Parathyroid adenoma (tissue), 2 donors: ENCODE measurements at regions not wholly inside any gene's neighbourhood (a gene's known extent, or its start where the extent isn't known, plus 50 kb on each side); places are given as distances from the start of the nearest gene placed in this dataset.

Experiments used
- H2AFZ ChIP-seq: fragments of 300-600 bp; sonication (generic); one replicate; pipeline ENCODE4 v1.7.0; 2017; ENCODE audit warnings: antibody characterized with exemption, mild to moderate bottlenecking
- H3K27ac ChIP-seq: fragments of 300-600 bp; sonication (generic); one replicate; pipeline ENCODE4 v1.7.0; 2017
- H3K27me3 ChIP-seq: fragments of 300-600 bp; sonication (generic); one replicate; pipeline ENCODE4 v1.7.0; 2017; ENCODE audit warnings: low read length; ENCODE audit not compliant: control insufficient read depth, insufficient read depth
- H3K36me3 ChIP-seq: fragments of 300-600 bp; sonication (generic); one replicate; pipeline ENCODE4 v1.7.0; 2017; ENCODE audit warnings: low read length; ENCODE audit not compliant: control insufficient read depth, insufficient read depth
- H3K4me1 ChIP-seq: fragments of 300-600 bp; sonication (generic); one replicate; pipeline ENCODE4 v1.7.0; 2017; ENCODE audit warnings: control low read depth
- H3K4me2 ChIP-seq: fragments of 300-600 bp; sonication (generic); one replicate; pipeline ENCODE4 v1.7.0; 2017; ENCODE audit warnings: low read length
- H3K4me3 ChIP-seq: fragments of 300-600 bp; sonication (generic); one replicate; pipeline ENCODE4 v1.7.0; 2017; ENCODE audit warnings: low read depth, low read length
- H3K79me2 ChIP-seq: fragments of 300-600 bp; sonication (generic); one replicate; pipeline ENCODE4 v1.7.0; 2017; ENCODE audit warnings: control low read depth
- H3K9ac ChIP-seq: fragments of 300-600 bp; sonication (generic); one replicate; pipeline ENCODE4 v1.7.0; 2017; ENCODE audit warnings: mild to moderate bottlenecking
- H3K9me3 ChIP-seq: fragments of 300-600 bp; sonication (generic); one replicate; pipeline ENCODE4 v1.7.0; 2017; ENCODE audit warnings: low read length; ENCODE audit not compliant: control insufficient read depth
- TF ChIP-seq, protein P1 (sequence below): fragments of 300-600 bp; sonication (generic); IDR thresholded peaks from one replicate; pipeline ENCODE4 v1.7.0; 2017; ENCODE audit warnings: antibody characterized with exemption, mild to moderate bottlenecking
- donor health status: primary hyperparathyroidism.

- Histone ChIP-seq H3K27ac (no peak overlapping the region), H3K36me3 (no peaks in the 10 kb centered on the region), H3K9ac (no peak overlapping the region)
Observed at GRCh38 chr15:87489456-87489855, 767.1 kb downstream of the NTRK3 start.

DNA sequence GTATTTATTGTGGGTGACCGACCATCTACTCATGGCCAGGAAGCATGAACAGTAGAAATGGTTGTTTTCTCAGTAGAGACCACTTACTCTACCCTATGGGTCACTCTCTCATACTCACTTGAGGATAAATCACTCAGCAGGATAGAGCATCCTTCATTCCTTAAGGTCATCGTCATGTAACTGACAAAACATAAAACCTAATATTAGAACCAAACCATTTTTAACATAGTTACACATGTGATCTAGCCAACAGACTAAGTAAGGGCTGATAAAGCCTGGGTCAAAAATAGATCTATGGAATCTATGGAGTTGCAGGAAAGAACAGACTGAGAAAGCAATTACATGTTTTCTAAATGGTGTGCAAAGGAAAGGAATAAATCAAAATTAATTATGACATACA lies 769.1 kb downstream of the NTRK3 start:
- H3K9me3 ChIP-seq = no peaks in the 10 kb centered on the region
- H2AFZ ChIP-seq = no peak overlapping the region
- TF ChIP-seq, protein P1, sequence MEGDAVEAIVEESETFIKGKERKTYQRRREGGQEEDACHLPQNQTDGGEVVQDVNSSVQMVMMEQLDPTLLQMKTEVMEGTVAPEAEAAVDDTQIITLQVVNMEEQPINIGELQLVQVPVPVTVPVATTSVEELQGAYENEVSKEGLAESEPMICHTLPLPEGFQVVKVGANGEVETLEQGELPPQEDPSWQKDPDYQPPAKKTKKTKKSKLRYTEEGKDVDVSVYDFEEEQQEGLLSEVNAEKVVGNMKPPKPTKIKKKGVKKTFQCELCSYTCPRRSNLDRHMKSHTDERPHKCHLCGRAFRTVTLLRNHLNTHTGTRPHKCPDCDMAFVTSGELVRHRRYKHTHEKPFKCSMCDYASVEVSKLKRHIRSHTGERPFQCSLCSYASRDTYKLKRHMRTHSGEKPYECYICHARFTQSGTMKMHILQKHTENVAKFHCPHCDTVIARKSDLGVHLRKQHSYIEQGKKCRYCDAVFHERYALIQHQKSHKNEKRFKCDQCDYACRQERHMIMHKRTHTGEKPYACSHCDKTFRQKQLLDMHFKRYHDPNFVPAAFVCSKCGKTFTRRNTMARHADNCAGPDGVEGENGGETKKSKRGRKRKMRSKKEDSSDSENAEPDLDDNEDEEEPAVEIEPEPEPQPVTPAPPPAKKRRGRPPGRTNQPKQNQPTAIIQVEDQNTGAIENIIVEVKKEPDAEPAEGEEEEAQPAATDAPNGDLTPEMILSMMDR = no peak
- H3K4me2 ChIP-seq = no peak overlapping the region
- no peak overlapping the region for H3K9ac ChIP-seq
- H3K4me3 ChIP-seq = no peak overlapping the region
- H3K79me2 ChIP-seq = no peaks in the 10 kb centered on the region
- H3K36me3 ChIP-seq = no peaks in the 10 kb centered on the region
- H3K4me1 ChIP-seq = no peaks in the 10 kb centered on the region
- H3K27me3 ChIP-seq = no peaks in the 10 kb centered on the region
- no peak overlapping the region for H3K27ac ChIP-seq

More at GRCh38 chr15:87489456-87489855, 767.1 kb downstream of the NTRK3 start:
- TF ChIP-seq, protein P1 = no peak
- no peaks in the 10 kb centered on the region for H3K9me3 ChIP-seq
- H3K79me2 ChIP-seq = no peaks in the 10 kb centered on the region
- no peaks in the 10 kb centered on the region for H3K27me3 ChIP-seq
- no peak overlapping the region for H2AFZ ChIP-seq
- no peak overlapping the region for H3K4me2 ChIP-seq
- no peak overlapping the region for H3K4me3 ChIP-seq
- H3K4me1 ChIP-seq = no peaks in the 10 kb centered on the region

DNA sequence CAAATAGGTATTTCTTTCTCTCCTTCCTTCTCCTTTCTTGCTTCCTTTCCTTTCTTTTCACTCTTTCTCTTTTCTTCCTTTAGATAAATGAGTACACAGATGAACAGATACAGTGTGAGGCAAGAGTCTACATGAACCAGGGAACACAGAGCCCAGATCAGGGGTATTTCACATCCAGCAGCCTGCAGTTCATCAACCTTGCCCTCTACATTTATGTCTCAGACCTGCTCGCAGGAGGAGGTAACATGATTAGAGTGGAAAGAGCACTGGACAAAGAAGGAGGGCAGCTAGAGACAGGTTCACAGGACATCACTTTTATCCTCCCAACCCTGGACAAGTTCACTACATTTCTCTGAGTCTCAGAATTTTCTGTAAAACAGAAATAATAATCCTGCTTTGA lies 773.1 kb downstream of the NTRK3 start:
- Histone ChIP-seq H3K9me3 (no peaks in the 10 kb centered on the region), H3K4me1 (no peaks in the 10 kb centered on the region), H3K79me2 (no peaks in the 10 kb centered on the region), H3K36me3 (no peaks in the 10 kb centered on the region), H3K9ac (no peak overlapping the region), H3K4me2 (no peak overlapping the region), H3K27me3 (no peaks in the 10 kb centered on the region), H3K4me3 (no peak overlapping the region), H2AFZ (no peak overlapping the region), H3K27ac (no peak overlapping the region)
- TF ChIP-seq, protein P1 = no peak

DNA sequence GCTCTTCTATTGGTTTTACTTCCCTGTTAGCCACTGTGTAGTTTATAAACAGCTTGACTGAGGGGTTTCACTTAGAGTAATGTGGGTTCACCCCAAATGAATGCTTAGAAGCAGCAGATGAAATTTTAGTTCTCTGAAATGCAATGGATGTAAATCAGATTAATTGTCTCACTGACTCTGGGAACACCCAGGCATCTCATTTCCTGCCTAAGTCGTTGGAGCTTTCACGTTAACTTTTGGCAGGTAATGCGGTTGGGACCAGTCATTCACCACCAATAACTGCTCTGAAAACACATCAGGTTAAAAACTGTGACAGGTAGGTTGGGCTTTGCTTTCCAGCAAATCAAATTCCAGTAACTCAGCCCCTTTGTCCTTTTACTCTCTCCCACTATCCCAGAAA lies 775.4 kb downstream of the NTRK3 start:
- Histone ChIP-seq H3K4me2 (no peak overlapping the region), H3K36me3 (no peaks in the 10 kb centered on the region), H3K4me1 (no peaks in the 10 kb centered on the region), H3K27me3 (no peaks in the 10 kb centered on the region), H2AFZ (no peak overlapping the region), H3K9ac (no peak overlapping the region), H3K4me3 (no peak overlapping the region), H3K27ac (no peak overlapping the region), H3K9me3 (no peaks in the 10 kb centered on the region), H3K79me2 (no peaks in the 10 kb centered on the region)
- TF ChIP-seq, protein P1 = no peak

GRCh38 chr15:87478687-87479072 lies 777.9 kb downstream of the NTRK3 start:
- H3K79me2 ChIP-seq = no peaks in the 10 kb centered on the region
- H3K27ac ChIP-seq = no peak overlapping the region
- H3K9me3 ChIP-seq = no peaks in the 10 kb centered on the region
- H3K4me1 ChIP-seq = no peaks in the 10 kb centered on the region
- H3K36me3 ChIP-seq = no peaks in the 10 kb centered on the region
- H3K4me3 ChIP-seq = no peak overlapping the region
- H3K4me2 ChIP-seq = no peak overlapping the region
- H2AFZ ChIP-seq = no peak overlapping the region
- TF ChIP-seq, protein P1 = no peak
- no peaks in the 10 kb centered on the region for H3K27me3 ChIP-seq
- no peak overlapping the region for H3K9ac ChIP-seq
